Activated CD4-positive, alpha-beta T cell treated with anti-CD3 and anti-CD28 coated beads, Interleukin-2, amount 50 U/mL, for 48 hours (primary cell): ENCODE measurements at regions not wholly inside any gene's neighbourhood (a gene's known extent, or its start where the extent isn't known, plus 50 kb on each side); places are given as distances from the start of the nearest gene placed in this dataset.
"Not testable (repeated sequence)": the region's sequence is repeated elsewhere in the genome, so short reads cannot be mapped to it uniquely, and the experiment has no call there.

Experiments
- DNase-seq, 2 experiments: peaks; one replicate each; pipeline ENCODE4 v3.0.0-alpha.2; 2020

DNA sequence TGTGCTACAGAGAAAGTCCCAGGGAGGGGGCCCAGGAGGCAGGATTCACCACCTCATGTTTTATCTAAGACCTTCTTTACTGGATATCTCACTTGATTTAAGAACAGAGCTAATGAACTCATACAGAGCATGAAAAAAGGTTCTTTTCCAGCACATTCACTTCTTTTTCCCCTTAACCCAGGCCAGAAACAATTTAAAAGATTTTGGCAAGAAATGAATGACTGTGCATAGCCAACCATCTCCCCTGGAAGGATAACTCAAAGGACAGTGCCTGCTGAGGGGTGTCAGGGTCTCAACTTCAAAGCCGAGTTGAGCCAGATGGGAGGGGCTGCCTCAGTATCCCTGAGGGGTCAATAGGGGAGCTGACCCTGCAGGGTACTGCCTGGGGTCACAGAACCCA is 253.4 kb downstream of the SOD2 start:
- no peak for DNase-seq

- DNase-seq: no peak
Measured at GRCh38 chr6:159438106-159438505, 254.9 kb downstream of the SOD2 start.

- no peak for DNase-seq
Measured at GRCh38 chr6:159436581-159436980, 256.5 kb downstream of the SOD2 start.

GRCh38 chr6:159435701-159436100 is 257.3 kb downstream of the SOD2 start:
- DNase-seq: no peak

DNA sequence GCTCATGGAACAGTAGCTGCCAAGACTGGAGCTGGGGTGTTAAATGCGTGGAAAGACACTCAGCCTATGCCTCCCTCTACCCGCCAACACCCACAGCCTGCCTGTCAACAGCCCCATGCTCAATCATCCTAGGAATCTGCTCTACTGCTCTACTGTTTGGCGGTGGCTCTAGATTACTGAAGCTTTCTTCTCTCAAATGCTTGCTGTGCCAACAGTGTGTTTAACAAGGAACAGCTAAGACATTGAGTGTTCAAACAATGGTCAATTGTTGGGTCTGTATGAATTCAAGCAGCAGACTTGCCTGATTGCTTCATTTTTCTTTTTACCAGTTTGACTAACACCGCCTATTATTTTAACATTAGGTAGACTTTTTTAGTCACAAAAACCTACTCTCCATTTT is 258.6 kb downstream of the SOD2 start:
- DNase-seq: no peak

DNA sequence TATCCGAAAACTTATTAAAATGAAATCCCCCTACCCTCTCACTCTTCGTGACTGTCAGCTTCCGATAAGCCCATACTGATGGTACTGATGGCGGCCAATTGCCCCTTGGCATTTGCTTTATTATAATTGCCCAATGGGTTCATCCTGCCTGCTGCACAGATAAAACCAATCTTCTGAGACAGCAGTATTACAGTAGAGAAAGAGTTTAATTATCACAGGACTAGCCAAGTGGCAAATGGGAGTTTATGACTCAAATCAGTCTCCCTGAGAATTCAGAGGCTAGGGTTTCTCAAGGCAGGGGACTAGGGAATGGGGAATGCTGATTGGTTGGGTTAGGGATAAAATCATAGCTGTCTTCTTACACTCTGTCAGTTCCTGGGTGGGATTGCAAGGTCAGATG is 259.5 kb downstream of the SOD2 start:
- no peak for DNase-seq

- DNase-seq: no peak
Measured at GRCh38 chr6:159431750-159432149, 261.3 kb downstream of the SOD2 start.

DNA sequence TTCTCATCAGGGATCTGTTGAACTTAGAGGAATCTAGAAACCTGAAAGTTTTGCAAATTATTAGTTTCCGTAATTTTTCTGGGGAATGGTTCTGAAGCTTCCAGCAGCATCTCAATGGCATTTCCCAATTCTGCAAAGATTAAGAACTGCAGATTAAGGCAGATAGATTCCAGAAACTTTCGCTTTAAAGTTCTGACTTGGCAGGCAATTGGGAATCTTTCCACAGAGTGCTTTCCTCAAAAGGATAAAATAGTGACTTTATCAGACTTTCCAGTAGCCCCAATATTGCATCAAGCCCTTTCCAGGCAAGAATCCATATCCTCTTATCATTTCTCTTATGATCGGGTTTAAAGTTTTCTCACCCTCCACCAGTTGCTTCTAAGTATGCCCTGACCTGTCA is 261.1 kb downstream of the FNDC1 start:
- no peak for DNase-seq

DNA sequence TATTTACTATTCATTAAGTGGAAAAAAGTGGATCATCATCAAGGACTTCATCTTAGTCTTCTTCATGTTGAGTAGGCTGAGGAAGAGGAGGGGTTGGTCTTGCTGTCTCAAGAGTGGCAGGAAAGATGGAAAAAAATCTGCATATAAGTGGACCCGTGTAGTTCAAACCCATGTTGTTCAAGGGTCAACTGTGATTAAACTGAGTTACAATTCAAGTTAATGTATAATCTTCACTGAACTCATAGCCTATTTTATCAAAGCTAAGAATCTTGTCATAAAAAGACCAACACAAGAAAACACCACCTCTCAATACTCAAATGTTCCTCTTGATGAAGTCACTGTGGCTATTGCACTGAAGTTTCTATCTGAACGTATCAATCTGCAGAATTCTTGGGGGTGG is 260.2 kb downstream of the FNDC1 start:
- no peak for DNase-seq

DNA sequence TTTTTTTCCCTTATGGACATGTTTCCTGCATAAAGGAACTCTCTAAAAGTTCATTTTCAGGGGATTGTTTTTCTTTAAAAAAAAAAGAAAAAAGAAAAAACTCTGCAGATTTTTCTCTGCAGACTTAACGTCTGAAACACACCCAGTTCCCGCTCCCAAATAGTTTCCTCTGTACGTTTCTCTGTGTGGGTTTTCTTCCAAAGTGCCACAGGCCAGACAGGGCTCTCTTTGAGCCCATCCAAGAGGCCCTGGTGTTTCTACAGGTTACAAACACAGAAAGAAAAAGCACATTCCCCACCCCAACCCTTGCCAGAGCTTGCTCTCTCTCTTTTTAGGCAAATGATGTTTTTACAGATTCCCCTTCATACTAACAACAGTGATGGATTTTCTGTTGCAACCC is 258.6 kb downstream of the FNDC1 start:
- DNase-seq: no peak

GRCh38 chr6:159427335-159427734 is 258.1 kb downstream of the FNDC1 start:
- no peak for DNase-seq

DNA sequence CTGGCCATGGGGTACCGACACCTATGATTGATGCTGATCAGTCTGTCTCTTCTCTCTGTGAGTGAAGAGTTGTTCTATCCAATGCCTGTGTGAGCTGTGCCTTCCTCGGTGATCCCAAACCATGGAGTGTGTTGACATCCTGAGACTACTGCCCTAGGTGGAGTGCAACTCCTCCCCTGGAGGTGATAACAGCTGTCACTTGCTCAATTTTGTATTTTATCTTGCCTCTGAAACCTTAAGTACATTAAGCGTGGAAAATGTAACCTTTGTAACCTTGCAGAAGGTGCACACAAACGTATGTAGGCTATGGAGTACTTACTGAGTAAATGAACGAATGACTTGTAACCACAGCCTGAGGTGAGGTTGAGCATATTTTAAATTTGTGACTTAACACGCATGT is 256.2 kb downstream of the FNDC1 start:
- DNase-seq: no peak

GRCh38 chr6:159422041-159422984 is 253.1 kb downstream of the FNDC1 start:
- DNase-seq: no peak

GRCh38 chr6:159421586-159421985 is 252.4 kb downstream of the FNDC1 start:
- no peak for DNase-seq

GRCh38 chr6:159418997-159419396 is 249.8 kb downstream of the FNDC1 start:
- DNase-seq: no peak

GRCh38 chr6:159416891-159417560 is 247.8 kb downstream of the FNDC1 start:
- DNase-seq: no peak

- no peak for DNase-seq
Measured at GRCh38 chr6:159415540-159415939, 246.3 kb downstream of the FNDC1 start.

- no peak for DNase-seq
Measured at GRCh38 chr6:159414711-159415110, 245.5 kb downstream of the FNDC1 start.

- not testable (repeated sequence) for DNase-seq
Measured at GRCh38 chr6:159407211-159407780, 238.1 kb downstream of the FNDC1 start.

DNA sequence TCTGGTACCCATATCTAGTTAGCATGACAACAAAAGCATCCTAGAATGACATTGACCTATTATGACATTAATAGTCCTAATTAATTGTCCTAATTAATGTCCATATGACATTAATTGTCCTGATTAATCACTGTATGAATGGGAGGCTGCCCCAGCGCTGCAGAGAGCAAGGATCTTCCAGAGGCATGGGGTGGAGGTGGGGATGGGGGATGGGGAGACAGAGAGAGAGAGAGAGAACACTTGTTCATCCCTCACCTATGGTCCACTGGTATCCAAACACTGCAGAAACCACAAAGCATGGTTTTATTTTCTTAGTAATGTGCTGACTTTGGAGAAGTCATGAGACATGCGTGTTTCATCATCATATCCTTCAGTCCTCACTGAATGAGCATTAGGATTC is 235.1 kb downstream of the FNDC1 start:
- no peak for DNase-seq

GRCh38 chr6:159400826-159401225 is 231.6 kb downstream of the FNDC1 start:
- DNase-seq: no peak

- DNase-seq: no peak
Measured at GRCh38 chr6:159399751-159400221, 230.6 kb downstream of the FNDC1 start.

DNA sequence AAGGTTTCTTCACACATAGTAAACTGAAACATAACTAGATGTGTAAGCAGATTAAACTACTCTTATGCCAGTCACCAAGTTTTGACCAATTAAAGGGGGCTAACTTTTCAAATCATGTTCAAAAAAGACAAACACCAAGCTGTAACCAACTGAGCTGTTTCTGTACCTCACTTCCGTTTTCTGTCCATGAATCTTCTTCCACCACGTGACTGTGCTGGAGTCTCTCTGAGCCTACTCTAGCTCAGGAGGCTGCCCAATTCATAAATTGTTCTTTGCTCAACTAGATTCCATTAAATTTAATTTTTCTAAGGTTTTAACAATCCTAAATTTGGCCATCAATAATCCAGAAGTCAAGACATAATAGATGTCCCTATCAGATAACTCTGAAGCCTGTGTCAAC is 229.4 kb downstream of the FNDC1 start:
- DNase-seq: no peak

GRCh38 chr6:159397753-159398152 is 228.6 kb downstream of the FNDC1 start:
- DNase-seq: no peak
